ENCODE measurements at regions not wholly inside any gene's neighbourhood (a gene's known extent, or its start where the extent isn't known, plus 50 kb on each side); places are given as distances from the start of the nearest gene placed in this dataset.

- no peak for TF ChIP-seq CTCF (IDR thresholded peaks at IDR 0.05)
- TF ChIP-seq POLR2AphosphoS5 (IDR thresholded peaks at IDR 0.05), result no peak
- TF ChIP-seq POLR2A (IDR thresholded peaks at IDR 0.05), result no peak
Observed at GRCh38 chr1:29812408-29813135, 576.2 kb downstream of the PTPRU start.
